HEK293 (cell line): ENCODE measurements at regions not wholly inside any gene's neighbourhood (a gene's known extent, or its start where the extent isn't known, plus 50 kb on each side); places are given as distances from the start of the nearest gene placed in this dataset.

Source experiments
- CTCF ChIA-PET: fragments of 350-600 bp; formaldehyde crosslinking; extraction: SDS; loops from one replicate; lab custom pipeline; 2021; ENCODE audit warnings: antibody characterized with exemption; lab: Yijun Ruan, JAX
- POLR2A ChIA-PET: fragments of 300-600 bp; formaldehyde crosslinking; extraction: SDS; loops from one replicate; lab custom pipeline; 2020; ENCODE audit warnings: antibody characterized with exemption, inconsistent platforms; lab: Yijun Ruan, JAX
- H3K27ac ChIP-seq: fragments of 200-500 bp; sonication (Bioruptor generic); 2 replicates; pipeline ENCODE4 v1.5.1; 2014; ENCODE audit warnings: low read depth, low read length, control low read depth, inconsistent platforms; ENCODE audit errors: extremely low read depth
- H3K36me3 ChIP-seq, 2 experiments: fragments of 200-500 bp in 1 of 2; sonication (Bioruptor generic) in 1 of 2; 1 replicate in 1 of 2; 2 replicates in 1 of 2; pipeline ENCODE4 v1.5.1; 2014 to 2017; ENCODE audit warnings: inconsistent platforms in 2 of 2, low read length in 2 of 2; ENCODE audit not compliant: control insufficient read depth in 2 of 2, insufficient read depth in 1 of 2
- H3K4me1 ChIP-seq: fragments of 200-500 bp; sonication (Bioruptor generic); 2 replicates; pipeline ENCODE4 v1.5.1; 2014; ENCODE audit warnings: mild to moderate bottlenecking, low read length, inconsistent platforms; ENCODE audit not compliant: control insufficient read depth, insufficient read depth
- H3K4me3 ChIP-seq: 2 replicates; pipeline ENCODE4 v1.5.1; 2011; ENCODE audit warnings: low read depth, mild to moderate bottlenecking, control low read depth, low read length, moderate library complexity
- H3K9me3 ChIP-seq: fragments of 200-500 bp; sonication (Bioruptor generic); 2 replicates; pipeline ENCODE4 v1.5.1; 2014; ENCODE audit warnings: low read depth, low read length, inconsistent platforms; ENCODE audit not compliant: control insufficient read depth, insufficient read depth
- SP2 ChIP-seq: fragments of 450-650 bp; formaldehyde crosslinking; IDR thresholded peaks from 2 replicates; pipeline ENCODE4 v1.5.1; 2016; ENCODE audit warnings: missing biosample characterization, missing genetic modification characterization
- ZBTB20 ChIP-seq: fragments of 450-650 bp; formaldehyde crosslinking; IDR thresholded peaks from 2 replicates; pipeline ENCODE4 v1.5.1; 2016; ENCODE audit warnings: missing biosample characterization, missing genetic modification characterization
- ZBTB26 ChIP-seq: fragments of 450-650 bp; formaldehyde crosslinking; optimal IDR thresholded peaks from 2 replicates; pipeline ENCODE3; 2016; ENCODE audit warnings: missing biosample characterization, mild to moderate bottlenecking, missing genetic modification characterization
- ZFHX2 ChIP-seq: fragments of 450-650 bp; formaldehyde crosslinking; conservative IDR thresholded peaks from 2 replicates; pipeline ENCODE4 v1.5.1; 2016; ENCODE audit warnings: missing biosample characterization, missing genetic modification characterization
- ZNF148 ChIP-seq: fragments of 450-650 bp; formaldehyde crosslinking; IDR thresholded peaks from 2 replicates; pipeline ENCODE4 v1.5.0; 2017; ENCODE audit warnings: missing biosample characterization, missing genetic modification characterization, borderline replicate concordance
- ZNF2 ChIP-seq: fragments of 450-650 bp; formaldehyde crosslinking; IDR thresholded peaks from 2 replicates; pipeline ENCODE4 v1.5.1; 2016; ENCODE audit warnings: missing biosample characterization, missing genetic modification characterization
- ZNF202 ChIP-seq: fragments of 450-650 bp; formaldehyde crosslinking; IDR thresholded peaks from 2 replicates; pipeline ENCODE4 v1.5.1; 2016; ENCODE audit warnings: missing biosample characterization, missing genetic modification characterization, borderline replicate concordance
- ZNF335 ChIP-seq: fragments of 450-650 bp; formaldehyde crosslinking; conservative IDR thresholded peaks from 2 replicates; pipeline ENCODE4 v1.5.1; 2016; ENCODE audit warnings: missing biosample characterization, missing genetic modification characterization
- ZNF426 ChIP-seq: fragments of 450-650 bp; formaldehyde crosslinking; IDR thresholded peaks from 2 replicates; pipeline ENCODE4 v1.5.1; 2017; ENCODE audit warnings: missing biosample characterization, missing genetic modification characterization, mild to moderate bottlenecking, inconsistent platforms, moderate library complexity
- ZNF544 ChIP-seq: fragments of 450-650 bp; formaldehyde crosslinking; IDR thresholded peaks from 2 replicates; pipeline ENCODE4 v1.5.0; 2017; ENCODE audit warnings: missing biosample characterization, missing genetic modification characterization
- ZNF548 ChIP-seq: fragments of 450-650 bp; formaldehyde crosslinking; IDR thresholded peaks from 2 replicates; pipeline ENCODE4 v1.5.1; 2016; ENCODE audit warnings: missing biosample characterization, missing genetic modification characterization
- ZNF549 ChIP-seq: fragments of 450-650 bp; IDR thresholded peaks from 2 replicates; pipeline ENCODE4 v1.5.1; 2018; ENCODE audit warnings: missing biosample characterization, missing genetic modification characterization, mild to moderate bottlenecking, inconsistent platforms, moderate library complexity
- ZNF580 ChIP-seq: fragments of 450-650 bp; formaldehyde crosslinking; IDR thresholded peaks from 2 replicates; pipeline ENCODE4 v1.5.1; 2016; ENCODE audit warnings: missing biosample characterization, missing genetic modification characterization
- ZNF585B ChIP-seq: fragments of 450-650 bp; formaldehyde crosslinking; IDR thresholded peaks from 2 replicates; pipeline ENCODE4 v1.5.1; 2016; ENCODE audit warnings: missing biosample characterization, missing genetic modification characterization
- ZNF624 ChIP-seq: fragments of 450-650 bp; formaldehyde crosslinking; IDR thresholded peaks from 2 replicates; pipeline ENCODE4 v1.5.1; 2017; ENCODE audit warnings: missing biosample characterization, missing genetic modification characterization
- ZNF626 ChIP-seq: fragments of 450-650 bp; sonication (Bioruptor Pico); formaldehyde crosslinking; IDR thresholded peaks from 2 replicates; pipeline ENCODE4 v1.5.1; 2018; ENCODE audit warnings: missing biosample characterization, missing genetic modification characterization, inconsistent platforms
- ZNF701 ChIP-seq: fragments of 450-650 bp; formaldehyde crosslinking; IDR thresholded peaks from 2 replicates; pipeline ENCODE4 v1.5.1; 2016; ENCODE audit warnings: missing biosample characterization, missing genetic modification characterization
- ZNF707 ChIP-seq: fragments of 450-650 bp; formaldehyde crosslinking; IDR thresholded peaks from 2 replicates; pipeline ENCODE4 v1.5.1; 2016; ENCODE audit warnings: missing biosample characterization, missing genetic modification characterization
- ZNF785 ChIP-seq: fragments of 450-650 bp; formaldehyde crosslinking; IDR thresholded peaks from 2 replicates; pipeline ENCODE4 v1.5.1; 2016; ENCODE audit warnings: missing biosample characterization, missing genetic modification characterization
- ZNF843 ChIP-seq: fragments of 450-650 bp; formaldehyde crosslinking; IDR thresholded peaks from 2 replicates; pipeline ENCODE4 v1.5.1; 2016; ENCODE audit warnings: missing biosample characterization, missing genetic modification characterization
- TF ChIP-seq, protein P1 (sequence below): fragments of 450-650 bp; formaldehyde crosslinking; IDR thresholded peaks from 2 replicates; pipeline ENCODE4 v1.5.1; 2016; ENCODE audit warnings: missing biosample characterization, missing genetic modification characterization
- TF ChIP-seq, protein P2 (sequence below): fragments of 450-650 bp; formaldehyde crosslinking; IDR thresholded peaks from 2 replicates; pipeline ENCODE4; 2016; ENCODE audit warnings: missing biosample characterization, missing genetic modification characterization

GRCh38 chr22:34993548-34993947 is 72.4 kb upstream of the ISX start (continued):
- no peak for TF ChIP-seq ZNF785 (tag by site-specific recombination)
- no peak for TF ChIP-seq ZNF549 (tag by site-specific recombination)
- TF ChIP-seq ZNF335 (tag by site-specific recombination), result no peak
- TF ChIP-seq, protein P1, sequence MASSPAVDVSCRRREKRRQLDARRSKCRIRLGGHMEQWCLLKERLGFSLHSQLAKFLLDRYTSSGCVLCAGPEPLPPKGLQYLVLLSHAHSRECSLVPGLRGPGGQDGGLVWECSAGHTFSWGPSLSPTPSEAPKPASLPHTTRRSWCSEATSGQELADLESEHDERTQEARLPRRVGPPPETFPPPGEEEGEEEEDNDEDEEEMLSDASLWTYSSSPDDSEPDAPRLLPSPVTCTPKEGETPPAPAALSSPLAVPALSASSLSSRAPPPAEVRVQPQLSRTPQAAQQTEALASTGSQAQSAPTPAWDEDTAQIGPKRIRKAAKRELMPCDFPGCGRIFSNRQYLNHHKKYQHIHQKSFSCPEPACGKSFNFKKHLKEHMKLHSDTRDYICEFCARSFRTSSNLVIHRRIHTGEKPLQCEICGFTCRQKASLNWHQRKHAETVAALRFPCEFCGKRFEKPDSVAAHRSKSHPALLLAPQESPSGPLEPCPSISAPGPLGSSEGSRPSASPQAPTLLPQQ (tag by site-specific recombination), result no peak
- no peak for TF ChIP-seq ZNF626 (tag by site-specific recombination)

DNA sequence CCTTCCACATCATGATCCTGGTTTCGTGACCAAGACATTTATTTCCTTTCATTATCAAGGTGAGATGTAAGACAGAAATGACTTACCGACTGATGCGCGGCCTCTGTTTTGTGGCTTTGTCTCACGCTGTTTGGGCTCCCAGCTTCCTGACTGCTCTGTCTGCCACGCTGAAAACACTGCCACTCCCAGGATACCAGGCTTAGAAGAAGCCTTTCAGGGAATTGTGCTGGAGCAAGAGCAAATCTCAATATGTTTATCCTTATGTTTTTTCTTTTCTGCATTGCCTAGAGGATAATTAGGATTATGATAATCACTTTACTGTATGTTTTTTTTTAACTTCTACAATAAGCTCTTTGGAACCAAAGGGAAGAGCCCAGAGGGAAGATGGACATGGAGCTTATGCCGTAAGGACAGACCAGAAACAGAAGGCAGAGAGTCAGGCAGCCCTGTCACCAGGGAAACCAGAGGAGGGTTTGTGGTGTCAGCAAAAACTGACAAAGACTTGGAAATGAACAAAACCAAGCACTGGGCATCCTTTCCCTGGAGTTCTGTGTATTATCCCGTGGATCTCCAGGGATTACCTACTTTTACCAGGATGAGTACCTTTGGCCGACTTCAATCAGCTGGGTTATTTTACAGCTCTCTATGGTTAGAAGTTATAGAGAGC is 68.2 kb upstream of the ISX start:
- no peak for TF ChIP-seq ZNF426 (tag by site-specific recombination)
- TF ChIP-seq ZNF585B (tag by site-specific recombination), result no peak
- TF ChIP-seq ZNF548, result no peak
- TF ChIP-seq ZNF624 (tag by site-specific recombination), result no peak
- TF ChIP-seq ZBTB26 (tag by site-specific recombination), result no peak
- TF ChIP-seq ZNF202 (tag by site-specific recombination), result no peak
- TF ChIP-seq, all 188 proteins: peak for 0
- ChIA-PET CTCF (interaction anchor here (0.5 to 1.0 kb wide), 2 partner anchors 54 to 1420 kb away, joined by 3 read pairs; no protein-coding TSS in a partner anchor), POLR2A (no interaction called here)
- H3K9me3 ChIP-seq, result no peaks in the 10 kb centered on the region
- no peaks in the 10 kb centered on the region for H3K36me3 ChIP-seq
- no peak overlapping the region for H3K4me3 ChIP-seq
- H3K27ac ChIP-seq, result no peak overlapping the region
- no peaks in the 10 kb centered on the region for H3K4me1 ChIP-seq

GRCh38 chr22:34998921-34999320 is 67.0 kb upstream of the ISX start:
- Histone ChIP-seq H3K9me3 (no peaks in the 10 kb centered on the region), H3K36me3 (no peaks in the 10 kb centered on the region), H3K27ac (no peak overlapping the region), H3K4me3 (no peak overlapping the region), H3K4me1 (no peaks in the 10 kb centered on the region)
- ChIA-PET CTCF (no interaction called here), POLR2A (no interaction called here)
- TF ChIP-seq ZNF548 (no peak), ZNF2 (tag by site-specific recombination) (no peak), ZBTB20 (tag by site-specific recombination) (no peak), ZNF544 (tag by site-specific recombination) (no peak), ZNF148 (tag by site-specific recombination) (no peak), ZNF580 (tag by site-specific recombination) (no peak), ZNF843 (tag by site-specific recombination) (no peak), ZNF707 (no peak), ZNF701 (tag by site-specific recombination) (no peak), ZFHX2 (no peak), SP2 (no peak)
- TF ChIP-seq, protein P1 (tag by site-specific recombination), result no peak
- TF ChIP-seq, protein P2, sequence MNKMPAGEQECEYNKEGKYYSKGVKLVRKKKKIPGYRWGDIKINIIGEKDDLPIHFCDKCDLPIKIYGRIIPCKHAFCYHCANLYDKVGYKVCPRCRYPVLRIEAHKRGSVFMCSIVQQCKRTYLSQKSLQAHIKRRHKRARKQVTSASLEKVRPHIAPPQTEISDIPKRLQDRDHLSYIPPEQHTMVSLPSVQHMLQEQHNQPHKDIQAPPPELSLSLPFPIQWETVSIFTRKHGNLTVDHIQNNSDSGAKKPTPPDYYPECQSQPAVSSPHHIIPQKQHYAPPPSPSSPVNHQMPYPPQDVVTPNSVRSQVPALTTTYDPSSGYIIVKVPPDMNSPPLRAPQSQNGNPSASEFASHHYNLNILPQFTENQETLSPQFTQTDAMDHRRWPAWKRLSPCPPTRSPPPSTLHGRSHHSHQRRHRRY (tag by site-specific recombination), result no peak
